DMS153 (cell line): ENCODE measurements at regions not wholly inside any gene's neighbourhood (a gene's known extent, or its start where the extent isn't known, plus 50 kb on each side); places are given as distances from the start of the nearest gene placed in this dataset.

Experiments
- DNase-seq: peaks from one replicate; lab custom pipeline; 2025; lab: John Stamatoyannopoulos, UW

DNA sequence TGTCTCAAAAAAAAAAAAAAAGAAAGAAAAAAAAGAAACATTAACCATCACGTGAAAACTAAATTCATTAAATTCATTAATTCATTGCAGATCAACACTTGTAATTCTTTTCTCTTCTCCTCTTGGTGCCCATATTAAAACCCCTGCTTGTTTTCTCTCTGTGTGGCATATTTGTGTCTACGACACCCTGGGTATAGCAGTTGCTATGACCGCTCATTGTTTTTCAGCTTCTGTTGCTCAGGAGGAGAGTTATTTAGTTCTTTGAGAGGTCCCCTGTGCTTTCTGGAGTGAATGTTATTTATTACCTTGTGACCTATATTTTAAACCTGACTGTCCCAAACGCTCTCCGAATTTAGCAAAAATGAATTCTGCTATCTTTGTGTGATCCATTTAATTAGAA is 62.3 kb upstream of the CLMP start:
- DNase-seq = no peak

DNA sequence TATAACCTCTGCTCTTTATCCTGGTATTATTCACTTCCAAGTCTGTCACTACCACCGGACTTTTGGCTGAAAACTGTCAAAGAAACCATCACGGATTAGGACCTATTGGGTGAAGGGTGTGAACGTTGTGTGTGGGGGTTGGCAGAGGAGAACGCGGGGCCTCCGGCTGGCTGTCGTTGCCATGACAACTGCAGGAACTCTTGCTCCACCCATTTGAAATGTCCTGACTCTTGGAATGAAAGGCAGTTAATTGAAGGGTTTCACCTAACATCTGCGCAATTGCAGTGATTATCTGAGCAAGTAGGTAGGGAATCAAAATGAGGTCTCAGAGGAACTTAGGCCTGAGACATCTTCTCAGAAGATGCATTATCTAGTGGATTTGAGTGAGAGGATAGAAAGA is 60.9 kb upstream of the CLMP start:
- DNase-seq = no peak

DNA sequence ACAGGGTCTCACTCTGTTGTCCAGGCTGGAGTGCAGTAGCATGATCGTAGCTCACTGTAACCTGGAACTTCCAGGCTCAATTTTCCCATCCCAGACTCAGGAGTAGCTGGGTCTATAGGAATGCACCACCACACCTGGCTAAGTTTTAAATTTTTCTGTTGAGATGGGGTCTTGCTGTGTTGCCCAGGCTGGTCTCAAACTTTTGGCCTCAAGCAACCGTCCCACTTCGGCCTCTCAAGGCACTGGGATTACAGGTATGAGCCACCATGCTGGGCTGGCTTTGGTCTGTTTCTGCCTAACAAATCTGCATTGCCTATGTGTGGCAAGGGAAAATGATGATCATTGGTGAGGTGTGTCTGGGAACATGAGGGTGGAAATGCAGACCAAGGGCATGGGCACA is 59.3 kb upstream of the CLMP start:
- no peak for DNase-seq

DNA sequence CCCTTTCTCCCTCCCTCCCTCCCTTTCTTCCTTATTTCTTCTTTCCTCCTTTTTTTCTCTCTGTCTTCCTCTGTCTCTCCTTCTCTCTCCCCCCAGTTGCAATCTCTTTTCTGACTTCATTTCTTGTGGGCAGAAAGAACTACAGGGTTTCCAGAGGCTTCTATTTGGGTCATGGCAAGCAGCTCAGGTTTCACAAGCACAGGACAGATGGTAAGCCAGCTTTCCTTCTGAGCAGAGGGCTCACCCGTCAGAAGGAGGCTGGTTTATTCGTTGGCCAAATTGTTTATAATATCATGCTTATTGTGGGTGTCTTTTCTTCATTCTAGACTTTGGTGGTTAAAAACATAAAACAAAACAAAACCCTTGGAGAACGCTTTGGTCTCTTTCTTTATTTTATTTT is 58.9 kb upstream of the CLMP start:
- DNase-seq = no peak

DNA sequence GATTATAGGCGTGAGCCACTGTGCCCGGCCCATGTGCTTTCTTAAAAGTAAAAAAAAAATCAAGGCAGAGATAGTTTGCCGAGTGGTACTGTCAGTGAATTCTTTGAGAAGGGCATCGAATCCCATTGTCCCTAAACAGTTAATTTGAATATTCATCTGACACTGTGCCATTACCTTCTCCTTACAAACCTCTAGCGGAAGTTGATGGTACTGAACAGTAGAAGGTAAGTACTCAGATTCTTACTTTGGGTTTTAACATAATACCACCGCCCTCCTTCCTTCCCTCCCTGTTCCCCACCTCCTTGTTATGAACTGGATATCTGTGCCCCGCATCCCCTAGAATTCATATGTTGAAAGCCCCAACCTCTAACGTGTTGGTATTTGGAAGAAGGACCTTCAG is 58.2 kb upstream of the CLMP start:
- DNase-seq = no peak

DNA sequence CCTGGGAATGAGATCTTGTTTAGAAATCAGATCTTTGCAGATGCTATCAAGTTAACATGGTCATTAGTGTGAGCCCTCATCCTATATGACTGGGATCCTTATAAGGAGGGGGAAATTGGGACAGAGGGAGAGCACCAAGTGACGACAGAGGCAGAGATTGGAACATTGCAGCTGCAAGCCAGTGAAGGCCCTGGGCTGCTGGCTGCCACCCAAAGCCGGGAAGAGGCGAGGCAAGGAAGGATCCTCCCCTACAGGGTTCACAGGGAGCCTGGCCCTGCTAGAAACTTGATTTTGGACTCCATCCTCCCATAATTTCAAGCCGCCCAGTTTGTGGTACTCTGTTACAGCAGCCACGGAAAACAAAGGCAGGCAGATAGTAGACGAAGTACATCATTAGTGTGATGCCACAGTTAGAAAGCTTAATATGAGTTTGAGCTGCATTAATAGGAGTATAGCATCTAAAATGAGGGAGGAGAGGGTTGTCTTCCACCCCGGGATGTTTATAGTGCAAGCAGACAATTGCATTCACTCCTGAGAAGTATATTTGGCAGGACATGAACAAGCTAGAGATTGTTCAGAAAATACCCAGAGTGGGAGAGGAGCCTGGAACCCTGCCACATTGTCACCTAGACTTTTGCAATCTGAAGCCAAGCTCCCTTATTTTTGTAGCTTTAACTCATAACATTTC is 56.8 kb upstream of the CLMP start:
- no peak for DNase-seq

DNA sequence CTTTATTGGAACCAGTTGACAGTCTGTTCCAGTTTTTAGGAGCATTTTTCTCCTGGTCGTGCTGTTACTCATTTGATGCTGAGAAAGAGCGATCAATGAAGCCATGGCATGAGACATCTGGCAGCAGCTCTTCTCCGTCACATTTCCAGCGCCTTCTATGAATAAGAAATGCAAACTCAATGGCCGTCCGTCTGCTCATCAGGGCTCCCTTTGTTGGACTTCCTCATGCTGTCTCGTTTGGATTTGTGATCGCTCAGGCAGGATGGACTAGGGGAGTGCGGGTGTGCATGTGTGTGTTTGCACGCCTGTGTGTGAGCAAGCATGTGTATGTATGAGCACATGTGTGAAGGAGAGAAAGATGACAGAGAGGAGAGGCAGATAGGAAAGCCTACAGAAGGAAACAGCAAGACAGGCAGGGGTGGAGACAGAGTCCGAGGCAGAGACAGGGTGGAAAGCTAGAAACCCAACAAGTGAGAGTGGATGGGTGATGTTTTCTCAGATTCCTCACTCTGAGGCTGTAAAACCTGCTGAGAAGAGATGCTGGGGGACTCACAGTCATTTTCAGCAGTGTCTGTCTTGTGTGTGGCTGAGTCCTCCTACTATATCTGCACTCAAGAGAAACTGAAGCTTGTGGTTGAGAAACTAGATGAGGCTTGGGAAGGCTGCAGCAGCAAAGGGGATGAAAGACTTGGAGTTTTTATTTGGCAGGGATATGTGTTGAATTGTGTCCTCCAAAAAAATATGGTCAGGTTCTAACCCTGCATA is 56.0 kb upstream of the CLMP start:
- no peak for DNase-seq

DNA sequence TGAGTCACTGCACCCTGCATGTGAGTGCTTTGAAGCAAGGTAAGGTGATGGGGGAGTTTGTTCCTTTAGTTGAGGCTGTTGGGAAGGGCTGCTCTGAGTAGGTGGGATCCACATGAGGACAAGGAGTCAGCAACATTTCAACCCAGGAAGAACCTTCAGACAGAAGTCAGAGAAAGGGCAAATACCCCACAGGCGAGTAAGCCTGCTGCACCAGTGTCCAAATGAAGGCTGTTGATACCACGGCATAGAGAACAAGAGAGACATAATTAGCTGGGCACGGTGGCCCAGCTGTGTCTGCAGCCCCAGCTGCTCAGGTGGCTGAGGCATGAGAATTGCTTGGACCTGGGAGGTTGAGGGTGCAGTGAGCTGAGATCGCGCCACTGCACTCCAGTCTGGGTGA is 54.3 kb upstream of the CLMP start:
- DNase-seq = no peak

DNA sequence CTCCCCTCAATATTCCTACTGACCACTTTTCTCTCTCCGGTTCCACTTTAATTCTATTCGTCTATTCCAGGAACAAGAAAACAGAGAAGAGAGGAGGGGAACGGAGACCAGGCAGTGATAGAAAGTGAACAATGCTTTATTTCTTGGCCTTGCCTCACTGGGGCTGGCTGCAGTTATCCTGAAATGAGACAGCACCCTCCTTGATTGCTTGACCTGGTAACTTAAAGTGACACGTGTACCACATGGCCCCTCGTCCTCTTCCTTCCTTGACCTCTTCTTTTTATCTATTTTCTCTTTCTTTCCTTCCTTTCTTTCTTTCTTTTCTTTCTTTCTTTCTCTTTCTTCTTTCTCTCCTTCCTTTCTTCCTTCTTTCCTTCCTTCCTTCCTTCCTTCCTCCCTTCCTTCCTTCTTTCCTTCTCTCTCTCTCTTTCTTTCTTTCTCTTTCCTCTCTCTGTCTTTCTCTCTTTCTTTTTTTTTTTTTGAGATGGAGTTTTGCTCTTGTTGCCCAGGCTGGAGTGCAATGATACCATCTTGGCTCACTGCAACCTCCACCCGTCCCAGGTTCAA is 52.8 kb upstream of the CLMP start:
- no peak for DNase-seq

DNA sequence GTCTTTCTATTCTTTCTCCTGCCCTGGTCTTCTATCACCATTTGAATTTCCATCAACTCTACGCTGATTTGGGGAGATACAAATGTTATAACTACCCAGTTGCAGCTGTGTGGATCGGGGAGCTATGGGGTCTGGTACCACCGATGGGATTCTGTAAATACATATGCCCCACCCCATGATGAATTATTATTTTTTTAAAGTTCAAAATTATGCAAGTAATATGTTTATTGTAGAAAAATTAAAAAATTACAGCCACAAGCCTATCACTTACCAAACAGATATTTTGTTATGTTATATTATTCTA is 52.4 kb upstream of the CLMP start:
- DNase-seq = no peak

DNA sequence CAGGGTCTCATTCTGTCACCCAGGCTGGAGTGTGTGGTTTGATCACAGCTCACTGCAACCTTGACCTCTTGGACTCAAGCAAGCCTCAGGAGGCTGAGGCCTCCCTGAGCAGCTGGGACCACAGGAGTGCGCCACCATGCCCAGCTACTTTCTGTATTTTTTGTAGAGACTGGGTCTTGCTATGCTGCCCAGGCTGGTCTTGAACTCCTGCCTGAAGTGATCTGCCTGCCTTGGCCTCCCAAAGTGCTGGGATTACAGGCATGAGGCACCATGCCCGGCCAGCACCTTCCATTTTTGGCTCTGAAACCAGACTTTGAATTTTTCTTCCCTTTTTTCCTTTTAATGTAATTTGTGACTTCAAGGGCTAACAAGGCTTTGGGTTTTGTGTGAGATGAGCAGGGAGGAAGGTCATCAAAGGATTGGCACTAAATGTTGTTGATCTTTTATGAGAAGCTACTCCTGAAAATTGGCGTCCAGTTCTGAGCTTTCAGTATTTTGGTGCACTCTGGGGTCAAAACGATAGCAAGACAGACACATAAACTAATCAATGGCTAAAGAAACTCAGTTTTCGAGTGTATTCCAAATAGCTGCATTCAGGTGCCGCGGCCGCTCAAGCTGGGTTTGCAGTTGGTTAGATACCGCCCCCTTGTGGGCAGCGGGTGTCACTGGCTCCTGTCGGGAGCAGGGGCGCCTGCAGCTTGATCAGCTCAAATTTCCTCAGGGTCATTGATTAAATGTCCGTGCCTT is 51.9 kb upstream of the CLMP start:
- peak; percentile 56 for DNase-seq

DNA sequence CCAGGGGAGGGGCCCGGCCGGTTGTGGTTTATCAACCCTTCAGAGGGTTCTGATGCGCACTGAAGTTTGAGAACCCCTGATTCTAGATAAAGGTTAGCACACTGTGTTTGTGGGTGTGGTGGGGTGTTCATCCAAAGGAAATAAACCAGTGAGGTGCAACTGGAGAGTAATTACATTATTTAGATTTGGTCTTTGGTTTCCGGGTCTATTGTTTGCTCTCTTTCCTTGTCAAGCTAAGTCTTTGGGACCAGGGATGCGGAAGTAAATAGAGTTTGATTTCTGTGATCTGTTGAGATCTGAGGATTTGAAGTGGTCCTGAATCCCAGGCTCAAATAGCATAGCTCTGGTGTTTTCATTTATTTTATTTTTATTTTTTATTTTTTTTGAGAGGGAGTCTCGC is 50.5 kb upstream of the CLMP start:
- no peak for DNase-seq
